Uterus (tissue), 2 donors: ENCODE measurements at regions not wholly inside any gene's neighbourhood (a gene's known extent, or its start where the extent isn't known, plus 50 kb on each side); places are given as distances from the start of the nearest gene placed in this dataset.

Source experiments
- CTCF ChIP-seq, 4 experiments: fragments of 200-600 bp in 2 of 4; fragments of 450-650 bp in 2 of 4; sonication (generic) in 2 of 4; IDR thresholded peaks; one replicate each; pipeline ENCODE4 v1.5.1; 2016 to 2019; ENCODE audit warnings: antibody characterized with exemption in 4 of 4, mild to moderate bottlenecking in 2 of 4, moderate library complexity in 1 of 4
- POLR2A ChIP-seq, 2 donors: fragments of 450-650 bp; IDR thresholded peaks; one replicate each; pipeline ENCODE4 v1.6.1; 2016; ENCODE audit warnings: antibody characterized with exemption in 2 of 2, mild to moderate bottlenecking in 1 of 2, moderate library complexity in 1 of 2

GRCh38 chr7:49418963-49419362, 354.5 kb upstream of the VWC2 start:
- no peak for TF ChIP-seq CTCF (IDR thresholded peaks at IDR 0.05)
- TF ChIP-seq POLR2A (IDR thresholded peaks at IDR 0.05), result no peak
